ENCODE measurements at regions not wholly inside any gene's neighbourhood (a gene's known extent, or its start where the extent isn't known, plus 50 kb on each side); places are given as distances from the start of the nearest gene placed in this dataset.

- H3K27me3 ChIP-seq (ENCODE audit: low read length) = no peaks in the 10 kb centered on the region
- H3K27ac ChIP-seq (ENCODE audit: low read depth, low read length) = no peak overlapping the region
- H3K9ac ChIP-seq (ENCODE audit: low read length) = no peak overlapping the region
- H3K4me3 ChIP-seq (ENCODE audit: insufficient read depth, low read length, poor library complexity, severe bottlenecking) = no peak overlapping the region
- H3K79me2 ChIP-seq (ENCODE audit: insufficient read depth, low read length) = no peaks in the 10 kb centered on the region
- no peaks in the 10 kb centered on the region for H3K36me3 ChIP-seq (ENCODE audit: low read length)
- H3K9me2 ChIP-seq (replicated peaks; ENCODE audit: insufficient read depth, low read length) = no peaks in the 10 kb centered on the region
- H3K4me2 ChIP-seq (ENCODE audit: low read depth, low read length, poor library complexity, severe bottlenecking) = no peak overlapping the region
- TF ChIP-seq EZH2phosphoT487 (conservative IDR thresholded peaks at IDR 0.05; ENCODE audit: low read length) (no peak), CTCF (IDR thresholded peaks at IDR 0.05; ENCODE audit: insufficient read depth, low read length, poor library complexity, severe bottlenecking) (no peak)
- H4K20me1 ChIP-seq (ENCODE audit: low read depth, low read length) = no peaks in the 10 kb centered on the region
- H3K9me3 ChIP-seq (ENCODE audit: insufficient read depth, low read length) = no peaks in the 10 kb centered on the region
- no peak overlapping the region for H2AFZ ChIP-seq (ENCODE audit: low read depth, low read length, severe bottlenecking)
- H3F3A ChIP-seq (ENCODE audit: insufficient read depth) = no peaks in the 10 kb centered on the region
These were observed 78.5 kb downstream of the NKX6-1 start for GRCh38 chr4:84420608-84421007.

- Histone ChIP-seq H3K36me3 (ENCODE audit: low read length) (no peaks in the 10 kb centered on the region), H3K9ac (ENCODE audit: low read length) (no peak overlapping the region), H3K27ac (ENCODE audit: low read depth, low read length) (no peak overlapping the region), H3K27me3 (ENCODE audit: low read length) (no peaks in the 10 kb centered on the region), H3K79me2 (ENCODE audit: insufficient read depth, low read length) (no peaks in the 10 kb centered on the region), H3K4me2 (ENCODE audit: low read depth, low read length, poor library complexity, severe bottlenecking) (no peak overlapping the region), H3F3A (ENCODE audit: insufficient read depth) (no peaks in the 10 kb centered on the region), H3K9me3 (ENCODE audit: insufficient read depth, low read length) (no peaks in the 10 kb centered on the region), H3K4me3 (ENCODE audit: insufficient read depth, low read length, poor library complexity, severe bottlenecking) (no peak overlapping the region), H2AFZ (ENCODE audit: low read depth, low read length, severe bottlenecking) (no peak overlapping the region), H4K20me1 (ENCODE audit: low read depth, low read length) (no peaks in the 10 kb centered on the region), H3K9me2 (replicated peaks; ENCODE audit: insufficient read depth, low read length) (no peaks in the 10 kb centered on the region)
- TF ChIP-seq EZH2phosphoT487 (conservative IDR thresholded peaks at IDR 0.05; ENCODE audit: low read length) = no peak
- TF ChIP-seq CTCF (IDR thresholded peaks at IDR 0.05; ENCODE audit: insufficient read depth, low read length, poor library complexity, severe bottlenecking) = no peak
These were observed 79.9 kb downstream of the NKX6-1 start for GRCh38 chr4:84419201-84419600.

- H2AFZ ChIP-seq (ENCODE audit: low read depth, low read length, severe bottlenecking) = no peak overlapping the region
- TF ChIP-seq CTCF (IDR thresholded peaks at IDR 0.05; ENCODE audit: insufficient read depth, low read length, poor library complexity, severe bottlenecking) = no peak
- TF ChIP-seq EZH2phosphoT487 (conservative IDR thresholded peaks at IDR 0.05; ENCODE audit: low read length) = no peak
These were observed 80.9 kb downstream of the NKX6-1 start for GRCh38 chr4:84417997-84418709.

More at GRCh38 chr4:84417997-84418709, 80.9 kb downstream of the NKX6-1 start:
- H3F3A ChIP-seq (ENCODE audit: insufficient read depth) = no peaks in the 10 kb centered on the region
- no peaks in the 10 kb centered on the region for H3K9me2 ChIP-seq (replicated peaks; ENCODE audit: insufficient read depth, low read length)
- no peaks in the 10 kb centered on the region for H3K27me3 ChIP-seq (ENCODE audit: low read length)
- H3K9me3 ChIP-seq (ENCODE audit: insufficient read depth, low read length) = no peaks in the 10 kb centered on the region
- H3K36me3 ChIP-seq (ENCODE audit: low read length) = no peaks in the 10 kb centered on the region
- H3K9ac ChIP-seq (ENCODE audit: low read length) = no peak overlapping the region
- H3K4me3 ChIP-seq (ENCODE audit: insufficient read depth, low read length, poor library complexity, severe bottlenecking) = no peak overlapping the region
- H3K4me2 ChIP-seq (ENCODE audit: low read depth, low read length, poor library complexity, severe bottlenecking) = no peak overlapping the region
- no peak overlapping the region for H3K27ac ChIP-seq (ENCODE audit: low read depth, low read length)
- H4K20me1 ChIP-seq (ENCODE audit: low read depth, low read length) = no peaks in the 10 kb centered on the region
- H3K79me2 ChIP-seq (ENCODE audit: insufficient read depth, low read length) = no peaks in the 10 kb centered on the region

All from SU-DHL-6 (cell line).